ENCODE measurements at regions not wholly inside any gene's neighbourhood (a gene's known extent, or its start where the extent isn't known, plus 50 kb on each side); places are given as distances from the start of the nearest gene placed in this dataset.

DNA sequence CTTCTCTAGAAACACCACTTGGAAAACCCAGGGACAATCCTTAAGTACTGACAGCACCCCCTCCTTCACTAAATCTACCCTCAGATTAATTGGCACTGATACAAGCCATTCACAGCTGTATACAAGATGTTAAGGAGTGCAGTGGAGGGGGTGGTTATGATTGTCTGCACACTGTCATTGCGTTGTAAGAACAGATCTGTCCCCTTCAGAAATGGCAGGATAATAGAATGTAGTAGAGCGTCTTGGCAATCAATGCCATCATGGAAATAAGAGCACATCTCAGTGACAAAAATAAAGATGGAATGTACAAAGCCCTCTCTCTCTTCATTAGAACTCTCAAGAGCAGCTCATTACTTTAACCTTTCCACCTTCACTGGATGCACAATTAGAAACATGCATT, 324.9 kb upstream of the TBX18 start:
- TF ChIP-seq NFYB (CRISPR knock-in tag; conservative IDR thresholded peaks at IDR 0.05; ENCODE audit: low read depth) = no peak
- no peak for TF ChIP-seq ESRRA (CRISPR knock-in tag; IDR thresholded peaks at IDR 0.05; ENCODE audit: borderline replicate concordance)
- TF ChIP-seq, protein P1, sequence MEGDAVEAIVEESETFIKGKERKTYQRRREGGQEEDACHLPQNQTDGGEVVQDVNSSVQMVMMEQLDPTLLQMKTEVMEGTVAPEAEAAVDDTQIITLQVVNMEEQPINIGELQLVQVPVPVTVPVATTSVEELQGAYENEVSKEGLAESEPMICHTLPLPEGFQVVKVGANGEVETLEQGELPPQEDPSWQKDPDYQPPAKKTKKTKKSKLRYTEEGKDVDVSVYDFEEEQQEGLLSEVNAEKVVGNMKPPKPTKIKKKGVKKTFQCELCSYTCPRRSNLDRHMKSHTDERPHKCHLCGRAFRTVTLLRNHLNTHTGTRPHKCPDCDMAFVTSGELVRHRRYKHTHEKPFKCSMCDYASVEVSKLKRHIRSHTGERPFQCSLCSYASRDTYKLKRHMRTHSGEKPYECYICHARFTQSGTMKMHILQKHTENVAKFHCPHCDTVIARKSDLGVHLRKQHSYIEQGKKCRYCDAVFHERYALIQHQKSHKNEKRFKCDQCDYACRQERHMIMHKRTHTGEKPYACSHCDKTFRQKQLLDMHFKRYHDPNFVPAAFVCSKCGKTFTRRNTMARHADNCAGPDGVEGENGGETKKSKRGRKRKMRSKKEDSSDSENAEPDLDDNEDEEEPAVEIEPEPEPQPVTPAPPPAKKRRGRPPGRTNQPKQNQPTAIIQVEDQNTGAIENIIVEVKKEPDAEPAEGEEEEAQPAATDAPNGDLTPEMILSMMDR (IDR thresholded peaks at IDR 0.05) = no peak
- TF ChIP-seq USF1 (CRISPR knock-in tag; IDR thresholded peaks at IDR 0.05) = no peak
- no peak for TF ChIP-seq ETV6 (CRISPR knock-in tag; IDR thresholded peaks at IDR 0.05)

All from WTC11 (cell line).